ENCODE measurements at regions not wholly inside any gene's neighbourhood (a gene's known extent, or its start where the extent isn't known, plus 50 kb on each side); places are given as distances from the start of the nearest gene placed in this dataset.

GRCh38 chr16:6646891-6647290, 685.8 kb upstream of the RBFOX1 start:
- TF ChIP-seq CTCF (IDR thresholded peaks at IDR 0.05) (no peak), POLR2A (IDR thresholded peaks at IDR 0.05) (no peak)
